ENCODE measurements at regions not wholly inside any gene's neighbourhood (a gene's known extent, or its start where the extent isn't known, plus 50 kb on each side); places are given as distances from the start of the nearest gene placed in this dataset.

GRCh38 chr4:111046811-111047210, 423.9 kb upstream of the PITX2 start:
- H3K36me3 ChIP-seq (ENCODE audit: control insufficient read depth in 2 of 2, extremely low read depth in 1 of 2, insufficient read depth in 2 of 2, low read length in 2 of 2) = no peaks in the 10 kb centered on the region
- H3K4me1 ChIP-seq (ENCODE audit: control insufficient read depth, extremely low read depth, insufficient read depth, low read length) = no peaks in the 10 kb centered on the region
- H3K79me2 ChIP-seq (ENCODE audit: control insufficient read depth, insufficient read depth, low read length) = no peaks in the 10 kb centered on the region
- H3K9me3 ChIP-seq (replicated peaks; ENCODE audit: control insufficient read depth, insufficient read depth, low read length) = no peaks in the 10 kb centered on the region
- no peaks in the 10 kb centered on the region for H4K20me1 ChIP-seq (replicated peaks; ENCODE audit: control insufficient read depth, extremely low read depth, insufficient read depth, low read length)
- no peak for TF ChIP-seq FOS (IDR thresholded peaks at IDR 0.05; ENCODE audit: borderline replicate concordance, insufficient read depth, low read length)
- TF ChIP-seq, protein P1, sequence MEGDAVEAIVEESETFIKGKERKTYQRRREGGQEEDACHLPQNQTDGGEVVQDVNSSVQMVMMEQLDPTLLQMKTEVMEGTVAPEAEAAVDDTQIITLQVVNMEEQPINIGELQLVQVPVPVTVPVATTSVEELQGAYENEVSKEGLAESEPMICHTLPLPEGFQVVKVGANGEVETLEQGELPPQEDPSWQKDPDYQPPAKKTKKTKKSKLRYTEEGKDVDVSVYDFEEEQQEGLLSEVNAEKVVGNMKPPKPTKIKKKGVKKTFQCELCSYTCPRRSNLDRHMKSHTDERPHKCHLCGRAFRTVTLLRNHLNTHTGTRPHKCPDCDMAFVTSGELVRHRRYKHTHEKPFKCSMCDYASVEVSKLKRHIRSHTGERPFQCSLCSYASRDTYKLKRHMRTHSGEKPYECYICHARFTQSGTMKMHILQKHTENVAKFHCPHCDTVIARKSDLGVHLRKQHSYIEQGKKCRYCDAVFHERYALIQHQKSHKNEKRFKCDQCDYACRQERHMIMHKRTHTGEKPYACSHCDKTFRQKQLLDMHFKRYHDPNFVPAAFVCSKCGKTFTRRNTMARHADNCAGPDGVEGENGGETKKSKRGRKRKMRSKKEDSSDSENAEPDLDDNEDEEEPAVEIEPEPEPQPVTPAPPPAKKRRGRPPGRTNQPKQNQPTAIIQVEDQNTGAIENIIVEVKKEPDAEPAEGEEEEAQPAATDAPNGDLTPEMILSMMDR (IDR thresholded peaks at IDR 0.05; ENCODE audit: extremely low read depth in 1 of 2, insufficient read depth in 1 of 2, low read depth in 1 of 2, low read length in 2 of 2) = no peak
- no peak for TF ChIP-seq GATA2 (IDR thresholded peaks at IDR 0.05; ENCODE audit: insufficient read depth, insufficient read length, low read depth, low read length)
- no peak for TF ChIP-seq MYC (IDR thresholded peaks at IDR 0.05; ENCODE audit: low read depth, low read length)
- no peak for TF ChIP-seq JUN (IDR thresholded peaks at IDR 0.05; ENCODE audit: borderline replicate concordance, insufficient read depth, insufficient read length, low read depth)
- TF ChIP-seq POLR2AphosphoS5 (IDR thresholded peaks at IDR 0.05; ENCODE audit: insufficient read depth, low read depth, low read length) = no peak
- no peak for TF ChIP-seq POLR2A (IDR thresholded peaks at IDR 0.05; ENCODE audit: low read depth, low read length)
- TF ChIP-seq, protein P2, sequence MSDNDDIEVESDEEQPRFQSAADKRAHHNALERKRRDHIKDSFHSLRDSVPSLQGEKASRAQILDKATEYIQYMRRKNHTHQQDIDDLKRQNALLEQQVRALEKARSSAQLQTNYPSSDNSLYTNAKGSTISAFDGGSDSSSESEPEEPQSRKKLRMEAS (IDR thresholded peaks at IDR 0.05; ENCODE audit: insufficient read depth, insufficient read length) = no peak
- no peak for TF ChIP-seq EZH2 (IDR thresholded peaks at IDR 0.05; ENCODE audit: borderline replicate concordance, low read depth, low read length, severe bottlenecking)
- DNase-seq (ENCODE audit: low read depth, low spot score) (no peak), FAIRE-seq (no peak)
- no peak overlapping the region for H2AFZ ChIP-seq (ENCODE audit: low read depth, low read length)
- dilution Hi-C loops (cut with MboI; ENCODE audit: extremely low pct_ligation_motif_present, low sequenced_read_pairs) = no loop called here
- H3K4me3 ChIP-seq (replicated peaks in 1 of 3; ENCODE audit: insufficient read depth in 1 of 3, low read depth in 1 of 3, low read length in 3 of 3) = no peak overlapping the region
- intact Hi-C loops (cut with micrococcal nuclease) = no loop called here
- H3K27ac ChIP-seq (ENCODE audit: insufficient read depth, low read depth, low read length) = no peak overlapping the region
- no peaks in the 10 kb centered on the region for H3K27me3 ChIP-seq (ENCODE audit: control insufficient read depth in 2 of 2, insufficient read depth in 2 of 2, low read length in 2 of 2)
- ChIA-PET POLR2A (no interaction called here), CTCF (no interaction called here)
- no peaks in the 10 kb centered on the region for H3K9me1 ChIP-seq (replicated peaks; ENCODE audit: control insufficient read depth, extremely low read depth, insufficient read depth, low read length)
- no TSS peak for BruUV-seq (replicated peaks)
- no peak overlapping the region for H3K4me2 ChIP-seq (ENCODE audit: insufficient read depth, low read length)
- H3K9ac ChIP-seq (replicated peaks; ENCODE audit: extremely low read depth, insufficient read depth, low read length) = no peak overlapping the region

Measured in endothelial cell of umbilical vein (primary cell).